ACC112 (cell line): ENCODE measurements at regions not wholly inside any gene's neighbourhood (a gene's known extent, or its start where the extent isn't known, plus 50 kb on each side); places are given as distances from the start of the nearest gene placed in this dataset.

Experiments used
- H2AFZ ChIP-seq: fragments of 200-600 bp; sonication (generic); one replicate; pipeline ENCODE4 v1.6.0; 2017; ENCODE audit warnings: antibody characterized with exemption, low read length; ENCODE audit not compliant: unreplicated experiment
- H3K27ac ChIP-seq: fragments of 200-600 bp; sonication (generic); 2 replicates; pipeline ENCODE4 v1.5.1; 2014; ENCODE audit warnings: low read depth, mild to moderate bottlenecking, antibody characterized with exemption, low read length, moderate library complexity
- H3K27me3 ChIP-seq: fragments of 200-600 bp; sonication (generic); 2 replicates; pipeline ENCODE4 v1.6.1; 2014; ENCODE audit warnings: mild to moderate bottlenecking, antibody characterized with exemption, low read length, moderate library complexity, mixed read lengths; ENCODE audit not compliant: insufficient read depth
- H3K36me3 ChIP-seq: fragments of 200-600 bp; sonication (generic); 2 replicates; pipeline ENCODE4 v1.6.1; 2016; ENCODE audit warnings: mild to moderate bottlenecking, antibody characterized with exemption, low read length, moderate library complexity, mixed read lengths; ENCODE audit not compliant: insufficient read depth
- H3K4me1 ChIP-seq: fragments of 200-600 bp; sonication (generic); one replicate; pipeline ENCODE4 v1.6.1; 2016; ENCODE audit warnings: low read length, mixed read lengths; ENCODE audit not compliant: insufficient read depth, unreplicated experiment, control insufficient read depth
- H3K4me3 ChIP-seq: fragments of 200-600 bp; sonication (generic); 2 replicates; pipeline ENCODE4 v1.5.1; 2014; ENCODE audit warnings: mild to moderate bottlenecking, low read depth, low read length
- H3K79me2 ChIP-seq: fragments of 200-600 bp; sonication (generic); one replicate; pipeline ENCODE4 v1.6.0; 2016; ENCODE audit warnings: low read length; ENCODE audit not compliant: control insufficient read depth, unreplicated experiment, insufficient read depth

DNA sequence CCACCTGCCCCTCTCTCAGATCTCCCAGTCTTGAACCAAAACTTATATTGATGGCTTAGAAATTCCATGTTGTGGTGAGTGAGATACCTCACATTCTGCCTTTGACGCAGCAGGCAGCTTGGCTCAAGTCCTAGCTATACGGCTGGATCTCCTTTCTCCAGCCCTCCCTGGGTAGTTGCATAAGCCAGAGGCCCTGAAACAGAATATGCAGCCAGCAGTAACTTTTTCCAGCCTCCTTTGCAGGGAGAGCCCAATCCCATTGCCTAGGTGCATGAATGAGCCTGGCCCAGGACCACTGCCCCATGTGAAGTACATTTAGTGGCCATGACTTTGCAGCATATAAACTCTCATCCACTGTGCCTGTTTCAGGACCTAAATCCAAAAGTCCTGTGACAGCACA lies 202.2 kb upstream of the CDYL start:
- Histone ChIP-seq H3K36me3 (no peaks in the 10 kb centered on the region), H2AFZ (no peak overlapping the region)

GRCh38 chr6:4571011-4571410 lies 205.2 kb upstream of the CDYL start:
- Histone ChIP-seq H3K4me1 (peaks cover 5% of the 10 kb centered on the region), H3K4me3 (no peak overlapping the region), H3K27ac (no peak overlapping the region), H2AFZ (no peak overlapping the region), H3K27me3 (no peaks in the 10 kb centered on the region), H3K79me2 (no peaks in the 10 kb centered on the region), H3K36me3 (no peaks in the 10 kb centered on the region)

More for the DNA sequence above, 202.2 kb upstream of the CDYL start:
- no peaks in the 10 kb centered on the region for H3K27me3 ChIP-seq
- H3K79me2 ChIP-seq = no peaks in the 10 kb centered on the region
- no peak overlapping the region for H3K27ac ChIP-seq
- no peak overlapping the region for H3K4me3 ChIP-seq
- peaks cover 10% of the 10 kb centered on the region for H3K4me1 ChIP-seq

DNA sequence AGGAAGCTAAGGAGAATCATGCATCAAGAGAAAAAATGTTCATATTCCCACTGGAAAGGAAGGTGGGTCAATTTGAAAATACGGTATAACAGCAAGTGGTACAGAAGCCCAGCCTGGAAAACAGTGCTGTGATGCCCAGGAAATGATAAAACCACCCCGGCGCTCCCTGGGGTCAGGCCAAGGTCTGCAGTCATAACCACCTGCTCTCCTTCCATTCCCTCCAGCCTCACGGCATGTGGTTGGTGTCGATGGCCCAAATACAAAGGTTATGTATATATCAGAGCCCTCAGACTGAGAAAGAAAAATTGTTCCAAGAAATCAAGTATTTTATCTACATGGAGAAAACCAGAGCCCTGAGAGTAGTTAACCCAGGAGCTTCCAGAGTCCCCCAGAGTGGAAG lies 208.1 kb upstream of the CDYL start:
- Histone ChIP-seq H3K4me1 (peaks cover 5% of the 10 kb centered on the region), H3K4me3 (no peak overlapping the region), H3K27ac (no peak overlapping the region), H3K27me3 (no peaks in the 10 kb centered on the region), H3K36me3 (no peaks in the 10 kb centered on the region), H3K79me2 (no peaks in the 10 kb centered on the region), H2AFZ (no peak overlapping the region)

DNA sequence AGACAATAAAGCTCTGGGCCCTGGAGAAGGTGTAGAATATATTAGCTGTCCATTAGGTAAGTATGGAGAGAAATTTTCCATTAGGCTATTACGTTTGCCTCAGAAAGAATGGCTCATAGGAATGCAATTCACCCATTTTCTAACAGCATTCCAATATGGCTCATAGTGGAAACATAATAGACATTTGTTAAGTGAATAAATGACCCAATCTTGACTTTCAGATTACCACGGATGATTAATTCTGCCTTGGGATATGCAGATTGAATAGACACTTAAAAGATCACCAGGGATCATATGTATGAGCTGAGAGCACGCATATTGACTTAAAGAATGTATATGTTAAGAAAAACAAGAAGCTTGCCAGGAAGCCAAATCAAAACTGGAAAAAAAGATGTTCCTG lies 209.1 kb upstream of the CDYL start:
- Histone ChIP-seq H3K27me3 (no peaks in the 10 kb centered on the region), H3K36me3 (no peaks in the 10 kb centered on the region), H3K27ac (no peak overlapping the region)

DNA sequence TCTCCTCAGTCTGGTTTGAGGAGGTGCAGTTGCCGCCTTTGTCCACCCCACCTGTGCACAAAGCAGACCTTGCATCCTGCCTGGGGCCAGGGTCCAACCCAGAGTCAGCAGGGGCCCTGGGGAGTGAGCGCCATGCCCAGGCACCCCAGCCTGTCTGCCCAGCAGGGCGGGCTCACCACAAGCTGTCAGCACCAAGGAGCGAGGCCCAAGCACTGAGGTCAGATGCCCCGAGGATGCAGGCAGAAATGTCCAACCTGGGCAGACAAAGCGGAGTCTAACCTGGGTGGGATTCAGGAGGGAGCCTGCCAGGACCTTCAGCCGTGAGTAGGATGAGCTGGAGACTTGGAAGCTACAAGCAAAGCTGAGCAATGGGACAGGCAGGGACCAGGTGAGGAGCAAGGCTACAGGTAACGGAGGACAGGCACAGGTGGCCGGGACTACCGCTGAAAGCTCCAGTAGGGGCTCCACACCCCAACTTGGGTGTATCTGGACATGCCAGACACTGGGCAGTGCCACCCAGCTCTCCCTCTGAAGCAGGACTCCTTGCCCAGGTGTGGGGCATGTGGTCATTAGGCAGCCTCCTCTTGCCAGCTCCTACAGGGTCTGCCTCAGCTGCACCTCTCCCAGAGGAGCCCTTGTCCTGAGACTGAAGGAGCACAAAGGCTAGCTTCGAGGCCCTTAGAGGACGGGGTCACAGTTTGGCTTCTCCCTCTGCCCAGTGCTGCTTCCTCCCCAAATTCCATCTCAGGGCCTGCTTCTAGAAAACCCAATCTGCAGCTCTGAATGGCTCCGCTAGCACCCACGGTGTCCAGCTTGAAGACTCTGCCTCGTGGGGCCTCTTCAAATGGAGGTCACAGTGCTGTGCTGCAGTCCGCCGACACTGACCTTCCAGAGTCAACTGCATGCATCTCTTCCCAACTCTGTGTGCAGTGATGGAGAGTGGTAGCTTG lies 210.6 kb upstream of the CDYL start:
- no peak overlapping the region for H2AFZ ChIP-seq
- no peak overlapping the region for H3K4me3 ChIP-seq
- no peaks in the 10 kb centered on the region for H3K36me3 ChIP-seq
- H3K4me1 ChIP-seq = peaks cover 5% of the 10 kb centered on the region
- no peaks in the 10 kb centered on the region for H3K79me2 ChIP-seq
- H3K27me3 ChIP-seq = no peaks in the 10 kb centered on the region
- no peak overlapping the region for H3K27ac ChIP-seq

More for the DNA sequence above, 209.1 kb upstream of the CDYL start:
- Histone ChIP-seq H3K79me2 (no peaks in the 10 kb centered on the region), H3K4me1 (peaks cover 5% of the 10 kb centered on the region), H3K4me3 (no peak overlapping the region), H2AFZ (no peak overlapping the region)

GRCh38 chr6:4564801-4565271 lies 211.4 kb upstream of the CDYL start:
- no peaks in the 10 kb centered on the region for H3K79me2 ChIP-seq
- H3K27ac ChIP-seq = no peak overlapping the region
- H3K27me3 ChIP-seq = no peaks in the 10 kb centered on the region
- no peaks in the 10 kb centered on the region for H3K36me3 ChIP-seq
- H3K4me3 ChIP-seq = no peak overlapping the region
- no peak overlapping the region for H2AFZ ChIP-seq
- peaks cover 5% of the 10 kb centered on the region for H3K4me1 ChIP-seq

- H3K27me3 ChIP-seq = no peaks in the 10 kb centered on the region
- H3K4me3 ChIP-seq = no peak overlapping the region
- H3K36me3 ChIP-seq = no peaks in the 10 kb centered on the region
These were observed 212.3 kb upstream of the CDYL start for GRCh38 chr6:4563877-4564276.

GRCh38 chr6:4563156-4563555 lies 213.0 kb upstream of the CDYL start:
- Histone ChIP-seq H3K27ac (no peak overlapping the region), H3K4me1 (peaks cover 5% of the 10 kb centered on the region), H3K27me3 (no peaks in the 10 kb centered on the region), H2AFZ (no peak overlapping the region), H3K36me3 (no peaks in the 10 kb centered on the region), H3K4me3 (no peak overlapping the region), H3K79me2 (no peaks in the 10 kb centered on the region)

More at GRCh38 chr6:4563877-4564276, 212.3 kb upstream of the CDYL start:
- Histone ChIP-seq H2AFZ (no peak overlapping the region), H3K4me1 (peaks cover 5% of the 10 kb centered on the region), H3K79me2 (no peaks in the 10 kb centered on the region), H3K27ac (no peak overlapping the region)

GRCh38 chr6:4561773-4562400 lies 214.3 kb upstream of the CDYL start:
- no peaks in the 10 kb centered on the region for H3K4me1 ChIP-seq

GRCh38 chr6:4561078-4561435 lies 215.1 kb upstream of the CDYL start:
- no peaks in the 10 kb centered on the region for H3K4me1 ChIP-seq
- no peaks in the 10 kb centered on the region for H3K27me3 ChIP-seq
- no peaks in the 10 kb centered on the region for H3K36me3 ChIP-seq
- H3K79me2 ChIP-seq = no peaks in the 10 kb centered on the region
- no peak overlapping the region for H3K27ac ChIP-seq
- no peak overlapping the region for H3K4me3 ChIP-seq
- no peak overlapping the region for H2AFZ ChIP-seq

More at GRCh38 chr6:4561773-4562400, 214.3 kb upstream of the CDYL start:
- Histone ChIP-seq H2AFZ (no peak overlapping the region), H3K4me3 (no peak overlapping the region), H3K27ac (no peak overlapping the region), H3K27me3 (no peaks in the 10 kb centered on the region), H3K36me3 (no peaks in the 10 kb centered on the region), H3K79me2 (no peaks in the 10 kb centered on the region)
